GM06990 (cell line): ENCODE measurements at regions not wholly inside any gene's neighbourhood (a gene's known extent, or its start where the extent isn't known, plus 50 kb on each side); places are given as distances from the start of the nearest gene placed in this dataset.

Source experiments
- DNase-seq: peaks from one replicate; pipeline ENCODE4 v3.0.0-alpha.2; 2011; ENCODE audit not compliant: insufficient read length; ENCODE audit errors: extremely low read depth
- H3K27me3 ChIP-seq: replicated peaks from 2 replicates; pipeline ENCODE4 v1.6.0; 2011; ENCODE audit warnings: low read length; ENCODE audit not compliant: control insufficient read depth, insufficient read depth
- H3K36me3 ChIP-seq: 2 replicates; pipeline ENCODE4 v1.5.1; 2011; ENCODE audit warnings: low read length; ENCODE audit not compliant: control insufficient read depth, insufficient read depth
- H3K4me3 ChIP-seq: replicated peaks from 2 replicates; pipeline ENCODE4 v1.5.1; 2011; ENCODE audit warnings: low read depth, mild to moderate bottlenecking, control low read depth, low read length
- CTCF ChIP-seq: IDR thresholded peaks from 2 replicates; pipeline ENCODE4 v1.5.1; 2011; ENCODE audit warnings: low read length, control low read depth, mild to moderate bottlenecking, inconsistent platforms; ENCODE audit not compliant: insufficient read depth, poor library complexity, severe bottlenecking

GRCh38 chr7:31432176-31432575, 81.7 kb upstream of the ITPRID1 start:
- no peak for TF ChIP-seq CTCF
- Histone ChIP-seq H3K36me3 (no peaks in the 10 kb centered on the region), H3K4me3 (no peak overlapping the region), H3K27me3 (no peaks in the 10 kb centered on the region)
- no peak for DNase-seq

GRCh38 chr7:31432836-31433340, 81.0 kb upstream of the ITPRID1 start:
- no peaks in the 10 kb centered on the region for H3K36me3 ChIP-seq
- TF ChIP-seq CTCF, result no peak
- no peak overlapping the region for H3K4me3 ChIP-seq
- no peaks in the 10 kb centered on the region for H3K27me3 ChIP-seq
- no peak for DNase-seq

GRCh38 chr7:31437250-31437865, 76.5 kb upstream of the ITPRID1 start:
- Histone ChIP-seq H3K36me3 (no peaks in the 10 kb centered on the region), H3K4me3 (no peak overlapping the region), H3K27me3 (no peaks in the 10 kb centered on the region; the same call in 1 of the 2 replicates)
- no peak for DNase-seq
- TF ChIP-seq CTCF, result no peak

GRCh38 chr7:31439165-31439564, 74.7 kb upstream of the ITPRID1 start:
- TF ChIP-seq CTCF, result no peak
- Histone ChIP-seq H3K27me3 (no peaks in the 10 kb centered on the region; the same call in 1 of the 2 replicates), H3K36me3 (no peaks in the 10 kb centered on the region), H3K4me3 (no peak overlapping the region)
- DNase-seq, result no peak

- DNase-seq, result no peak
- no peak for TF ChIP-seq CTCF
- Histone ChIP-seq H3K4me3 (no peak overlapping the region), H3K36me3 (no peaks in the 10 kb centered on the region), H3K27me3 (no peaks in the 10 kb centered on the region; the same call in 1 of the 2 replicates)
Observed at GRCh38 chr7:31440511-31440910, 73.4 kb upstream of the ITPRID1 start.
